GM21381 (cell line): ENCODE measurements at regions not wholly inside any gene's neighbourhood (a gene's known extent, or its start where the extent isn't known, plus 50 kb on each side); places are given as distances from the start of the nearest gene placed in this dataset.

Source experiments
- ATAC-seq: cut with Tn5 transposase; IDR thresholded peaks from one replicate; pipeline ENCODE4 v1.9.1; 2021; ENCODE audit warnings: mild to moderate bottlenecking, moderate library complexity; ENCODE audit not compliant: unreplicated experiment

DNA sequence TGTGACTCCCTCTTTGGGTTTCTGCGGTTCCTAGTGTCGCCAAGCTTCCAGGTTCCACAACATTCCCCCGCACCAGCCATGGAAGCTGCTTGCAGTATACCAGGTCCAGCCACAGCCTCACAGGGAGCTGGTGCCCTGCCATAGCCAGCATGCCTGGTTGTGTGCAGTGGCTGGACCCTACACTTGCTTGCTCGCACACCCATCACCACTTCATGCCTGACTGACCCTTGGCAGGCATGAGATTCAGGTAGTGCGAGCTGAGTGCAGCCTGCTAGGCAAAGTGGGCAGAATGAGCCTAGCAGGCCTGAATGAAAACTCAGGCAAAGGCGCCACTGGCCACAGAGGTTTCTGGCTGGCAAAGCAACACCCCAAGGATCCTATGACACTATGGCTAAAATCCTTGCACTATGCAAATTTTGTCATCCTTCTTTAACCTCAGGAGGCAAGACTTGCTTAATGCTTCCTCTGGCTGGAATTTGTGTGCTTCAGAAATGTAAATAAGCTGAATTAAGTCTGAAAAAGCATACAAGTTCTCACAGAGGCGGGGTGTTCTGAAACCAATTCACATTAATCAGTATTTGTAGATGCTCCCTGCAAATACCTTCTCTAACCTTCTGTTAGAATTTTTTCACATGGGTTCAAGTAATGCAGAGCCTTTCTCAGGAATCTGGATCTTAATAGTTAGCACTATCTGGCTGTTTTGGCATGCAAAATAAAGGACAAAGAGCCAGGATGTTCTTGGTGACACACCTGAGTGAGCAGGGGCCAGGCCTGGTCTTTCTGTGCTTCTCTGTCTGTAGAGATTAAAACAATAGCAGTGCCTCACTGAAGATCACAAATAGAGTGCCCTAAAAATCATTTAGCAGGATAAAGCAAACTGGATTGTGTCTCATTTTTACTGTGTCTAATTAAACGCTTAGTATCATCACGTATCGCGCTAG, 256.9 kb downstream of the GPATCH2 start:
- ATAC-seq = no peak

DNA sequence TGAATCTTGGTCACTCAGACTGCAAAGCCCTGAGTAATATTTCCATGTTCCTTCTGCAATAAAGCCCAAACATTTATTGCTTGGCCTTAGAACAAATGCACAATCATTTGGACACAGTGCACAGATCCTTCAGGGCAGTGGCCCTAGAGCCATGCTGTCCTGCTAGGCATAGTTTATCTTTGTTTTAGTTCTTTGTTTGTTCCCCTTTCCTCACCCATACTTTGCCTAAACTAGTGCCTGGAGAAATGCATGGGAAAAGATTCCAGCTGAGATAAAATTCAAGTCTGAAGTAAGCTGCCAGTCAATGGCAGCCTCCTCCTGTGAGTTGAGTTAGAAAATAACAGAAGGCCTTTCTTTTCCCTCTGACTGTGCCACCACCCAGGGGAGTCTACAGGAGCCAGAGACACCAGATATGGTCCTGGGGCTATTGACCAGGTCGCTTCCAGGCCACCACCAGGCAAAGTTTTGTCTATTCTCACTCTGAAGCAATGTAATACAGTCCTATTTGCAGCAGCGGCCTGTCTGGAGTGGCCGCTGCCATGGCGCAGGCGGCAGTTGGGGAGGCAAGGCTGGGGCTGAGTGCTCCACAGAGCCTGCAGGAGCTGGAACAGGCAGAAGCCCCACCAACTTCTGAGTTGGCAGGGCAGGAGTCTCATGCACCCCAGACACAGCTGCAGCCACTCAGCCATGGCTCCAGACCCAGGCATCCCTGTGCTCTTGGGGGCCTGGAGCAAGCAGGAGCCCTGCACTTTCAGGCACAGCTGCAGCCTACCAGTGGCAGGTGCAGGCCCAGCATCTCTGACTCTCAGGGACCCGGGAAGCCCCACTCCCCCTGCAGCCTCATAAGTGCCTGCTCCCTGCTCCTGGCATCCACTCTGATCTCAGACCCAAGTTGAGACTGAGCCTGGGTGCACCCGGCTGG, 258.6 kb downstream of the GPATCH2 start:
- ATAC-seq = no peak

DNA sequence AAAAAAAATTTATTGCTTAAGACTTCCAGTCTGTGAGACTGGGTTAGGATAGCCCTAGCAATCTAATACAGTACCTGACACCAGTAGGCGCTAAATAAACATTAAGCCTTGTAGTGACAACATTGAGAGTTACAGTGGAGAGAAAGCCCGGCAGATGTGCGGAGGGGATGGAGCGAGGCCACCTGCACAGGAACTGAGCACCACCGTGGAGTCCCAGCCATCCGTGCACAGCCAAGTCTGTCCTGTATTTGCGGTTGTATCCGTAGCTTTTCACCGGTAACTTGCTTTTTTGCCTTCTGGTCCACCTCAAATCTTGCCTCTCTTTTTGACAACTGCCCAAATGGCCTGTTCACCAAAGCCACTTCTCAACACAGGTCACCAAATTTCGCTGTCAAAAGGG, 260.1 kb downstream of the GPATCH2 start:
- no peak for ATAC-seq

DNA sequence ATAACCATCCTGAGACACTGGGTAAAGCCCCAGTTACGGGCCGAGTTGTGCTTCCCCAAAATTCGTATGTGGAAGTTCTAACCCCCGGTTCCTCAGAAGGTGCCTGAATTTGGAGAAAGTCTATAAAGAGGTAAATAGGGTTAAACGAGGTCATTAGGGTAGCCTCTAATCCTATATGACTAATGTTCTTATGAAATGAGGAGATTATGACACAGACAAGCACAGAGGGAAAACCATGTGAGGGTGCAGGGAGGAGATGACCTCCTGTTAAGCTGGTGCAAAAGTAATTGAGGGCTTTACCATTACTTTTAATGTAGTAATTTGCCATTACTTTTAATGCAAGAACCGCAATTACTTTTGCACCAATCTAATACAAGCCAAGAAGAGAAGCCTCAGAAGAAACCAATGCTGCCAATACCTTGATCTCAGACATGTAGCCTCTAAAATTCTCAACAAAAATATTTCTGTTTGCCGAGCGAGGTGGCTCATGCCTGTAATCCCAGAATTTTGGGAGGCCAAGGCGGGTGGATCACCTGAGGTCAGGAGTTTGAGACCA, 260.8 kb downstream of the GPATCH2 start:
- ATAC-seq = no peak

DNA sequence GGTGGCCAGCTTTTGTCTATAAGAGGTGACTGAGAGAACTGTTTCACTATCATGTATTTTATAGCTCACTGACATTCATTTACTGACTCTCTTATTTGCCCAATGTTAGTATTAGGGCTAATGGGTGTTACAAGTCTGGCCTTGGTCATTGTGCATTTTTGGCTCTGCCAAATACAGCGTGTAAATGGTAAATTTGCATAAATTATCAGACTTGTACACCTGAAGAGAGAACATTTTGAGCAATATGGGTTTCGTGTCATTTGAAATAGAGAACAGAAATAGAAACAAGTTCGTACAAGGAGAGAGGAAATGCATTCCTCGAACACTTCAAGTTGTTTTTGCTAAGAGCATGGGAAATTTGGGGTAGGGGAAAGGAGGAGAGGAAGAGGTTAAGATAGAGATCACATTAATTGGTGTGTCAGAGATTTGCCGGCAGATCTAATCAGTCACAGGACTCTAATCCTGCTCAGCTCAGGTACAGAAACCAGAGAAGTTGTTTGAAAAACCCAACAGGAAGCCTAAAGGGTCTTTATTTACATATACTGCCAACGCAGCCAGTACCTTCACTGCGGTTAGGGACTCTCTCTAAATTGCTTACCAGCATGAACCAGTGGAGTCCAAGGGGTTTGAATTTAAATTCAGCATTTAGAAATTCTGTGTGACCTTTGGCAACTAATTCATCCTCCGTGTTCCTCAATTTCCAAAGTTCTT, 261.5 kb downstream of the GPATCH2 start:
- peak; percentile 92 for ATAC-seq

DNA sequence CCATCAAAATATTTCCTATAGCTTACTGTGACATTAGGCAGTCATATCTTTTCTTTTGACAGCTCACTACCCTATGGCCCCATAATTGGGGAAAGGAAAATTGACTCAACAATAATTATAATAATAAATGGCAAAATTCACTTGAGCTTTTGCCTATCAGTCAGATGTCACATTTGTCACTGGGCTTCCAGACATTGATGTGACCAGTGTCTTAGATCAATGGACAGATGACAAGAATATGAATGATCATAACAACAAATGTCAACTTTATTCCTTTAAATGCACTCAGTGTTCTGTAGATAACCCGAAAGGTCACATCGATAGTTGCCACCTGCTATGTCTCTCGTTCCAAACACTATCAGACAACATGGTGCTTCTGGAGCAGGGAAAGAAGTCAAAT, 266.7 kb downstream of the GPATCH2 start:
- no peak for ATAC-seq

DNA sequence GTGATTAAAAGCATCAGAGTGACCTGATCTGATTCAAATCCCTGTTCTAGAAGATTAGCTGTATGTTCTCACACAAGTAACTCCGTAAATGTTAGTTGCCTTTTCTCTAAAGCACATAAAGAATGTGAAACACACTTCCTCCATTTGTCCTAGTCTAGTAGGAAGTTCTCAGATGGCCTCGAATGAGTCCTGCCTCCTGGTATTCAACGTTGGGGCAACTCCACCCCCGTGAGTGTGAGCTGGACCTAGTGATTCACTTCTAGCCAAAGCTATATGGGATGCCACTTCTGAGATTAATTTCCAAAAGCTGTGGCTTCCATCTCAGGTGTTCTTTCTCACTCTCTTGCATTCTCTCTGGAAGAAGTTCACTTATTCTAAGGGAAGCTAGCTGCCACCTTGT, 267.6 kb downstream of the GPATCH2 start:
- ATAC-seq = no peak

DNA sequence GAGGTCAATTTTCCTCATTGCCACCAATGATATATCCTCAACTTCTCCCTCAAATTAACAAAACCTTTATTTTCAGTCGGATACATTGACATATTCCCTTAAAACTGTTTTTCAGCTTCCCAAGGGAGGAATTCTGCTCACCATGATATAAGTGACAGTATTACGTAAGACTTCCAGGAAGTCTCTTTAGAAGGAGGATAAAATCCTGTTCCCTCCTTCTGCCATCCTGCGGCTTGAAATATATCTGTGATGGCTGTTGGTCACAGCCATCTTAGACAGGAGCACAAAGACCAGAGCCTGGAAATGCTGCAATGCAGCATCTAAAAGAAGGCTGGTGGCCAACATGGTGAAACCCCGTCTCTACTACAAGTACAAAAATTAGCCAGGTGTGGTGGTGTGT, 270.4 kb downstream of the GPATCH2 start:
- ATAC-seq = no peak

DNA sequence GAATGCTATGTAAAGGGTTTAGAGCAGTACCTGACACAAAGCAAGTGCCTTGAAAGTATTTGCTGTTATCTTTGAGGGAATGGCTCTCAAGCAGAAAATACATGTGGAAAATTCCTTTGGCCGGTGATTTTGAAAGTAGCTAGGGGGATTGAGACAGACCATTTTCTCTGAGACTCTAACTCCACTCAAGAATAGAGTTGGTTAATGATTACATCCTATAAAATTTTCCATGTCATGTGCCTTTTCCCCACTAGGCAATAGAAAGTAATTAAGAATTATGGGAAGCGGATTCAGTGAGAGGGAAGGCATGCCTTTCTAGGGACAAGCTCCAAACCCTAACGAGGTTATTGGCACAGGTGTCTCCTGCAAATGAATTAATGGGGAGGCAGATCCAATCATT, 276.0 kb downstream of the GPATCH2 start:
- no peak for ATAC-seq

DNA sequence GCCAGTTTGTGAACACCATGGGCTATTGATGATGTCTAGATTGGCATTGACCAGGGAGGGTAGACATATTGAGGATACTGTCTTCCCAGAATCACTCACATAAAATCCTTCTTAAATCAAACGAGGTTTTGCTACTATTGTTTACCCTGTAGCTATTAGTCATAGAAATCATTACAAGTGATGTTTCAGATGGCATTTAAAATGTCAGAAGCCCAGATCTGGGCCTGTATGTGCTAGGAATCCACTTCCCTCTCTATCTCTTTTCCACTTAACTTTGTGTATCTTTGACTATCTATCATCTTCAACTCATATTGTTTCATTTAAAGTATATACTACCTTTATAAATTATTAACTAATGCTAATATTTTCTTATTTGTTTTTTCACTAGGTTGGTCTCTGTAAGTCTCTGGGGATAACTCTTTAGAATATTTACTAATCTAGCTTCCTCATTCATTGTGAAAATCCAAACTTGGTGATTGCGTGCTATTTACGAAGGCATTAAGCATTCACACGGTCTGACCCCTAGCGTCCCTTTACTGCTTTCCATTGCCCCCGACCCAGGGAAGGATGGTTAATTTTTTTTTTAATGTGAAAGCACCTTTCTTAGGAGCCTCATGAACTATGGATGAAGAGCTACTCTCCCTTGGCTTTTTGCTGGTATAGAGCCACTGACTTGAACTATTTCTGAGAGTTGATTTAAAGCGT, 281.8 kb downstream of the GPATCH2 start:
- ATAC-seq = no peak

DNA sequence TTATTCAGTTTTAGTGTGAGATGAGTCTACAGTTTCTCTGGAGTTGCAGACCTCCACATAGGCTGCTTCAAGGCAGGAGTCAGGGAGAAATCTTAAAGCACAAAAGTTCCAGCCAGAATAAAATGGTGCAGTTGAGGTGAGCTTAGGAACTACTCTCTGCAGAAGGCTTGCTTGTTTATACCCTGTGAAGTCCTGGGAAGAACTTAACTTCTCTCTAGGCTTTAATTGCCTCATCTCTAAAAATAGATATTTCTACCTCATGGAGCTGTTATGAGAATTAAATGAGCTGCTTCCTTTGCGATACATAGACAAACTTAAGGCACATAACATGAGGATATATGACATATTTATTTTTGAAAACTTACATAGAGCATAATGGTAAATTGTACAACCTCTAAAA, 286.2 kb downstream of the GPATCH2 start:
- no peak for ATAC-seq

DNA sequence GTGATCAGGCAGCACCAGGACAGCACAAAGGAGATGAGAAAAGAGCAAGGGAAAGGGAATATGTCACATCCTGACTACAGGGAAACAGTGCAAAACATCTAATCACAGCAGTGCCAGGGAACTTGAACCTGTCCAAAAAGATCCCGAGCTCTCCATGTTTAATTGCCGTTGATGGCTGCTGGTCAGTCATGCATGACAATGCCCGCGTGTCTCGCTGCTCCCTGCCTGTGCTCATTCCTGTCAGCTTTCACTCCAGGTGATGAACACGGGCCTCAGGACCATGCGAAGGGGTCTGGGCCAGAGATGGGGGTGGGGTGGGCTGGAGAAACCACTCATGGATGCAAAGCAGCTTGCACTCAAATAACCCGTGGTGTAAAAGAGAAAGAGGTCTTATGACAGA, 287.0 kb downstream of the GPATCH2 start:
- ATAC-seq = no peak

DNA sequence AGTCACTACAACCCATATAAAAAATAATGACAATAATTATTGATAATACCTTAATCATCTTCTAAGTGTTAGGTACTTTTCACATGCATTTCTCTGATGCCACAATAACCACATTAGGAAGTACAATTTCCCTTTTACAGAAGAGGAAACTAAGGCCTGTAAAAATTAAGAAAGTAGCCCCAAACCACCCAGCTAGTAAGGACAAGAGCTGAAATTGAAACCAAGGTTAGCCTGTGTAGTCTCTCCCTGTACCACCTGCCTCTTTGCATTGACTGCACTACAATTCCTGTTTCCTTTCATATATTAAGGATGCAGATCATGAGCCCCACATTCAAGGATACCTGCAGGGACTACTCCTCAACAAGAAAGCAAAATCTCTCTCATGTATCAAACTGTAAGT, 288.8 kb downstream of the GPATCH2 start:
- ATAC-seq = peak; percentile 51

DNA sequence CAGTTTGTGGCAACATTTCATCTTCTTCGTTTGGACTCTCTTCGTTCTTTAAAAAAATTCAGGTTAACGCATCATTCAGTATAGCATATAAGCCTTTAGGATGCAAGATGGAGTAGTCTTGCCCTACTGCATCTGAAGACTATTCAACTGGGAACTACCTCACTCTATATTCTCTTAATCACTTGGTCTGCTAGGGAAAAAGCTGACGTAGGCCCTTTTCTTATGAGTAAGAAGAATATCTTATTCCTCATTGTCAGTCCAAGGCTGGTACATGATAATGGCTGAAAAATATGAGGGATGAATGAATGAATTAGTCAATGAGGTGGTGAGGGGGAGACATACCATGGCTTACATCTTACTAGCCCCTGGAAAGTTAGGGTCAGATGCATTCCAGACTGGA, 294.2 kb downstream of the GPATCH2 start:
- ATAC-seq = no peak

DNA sequence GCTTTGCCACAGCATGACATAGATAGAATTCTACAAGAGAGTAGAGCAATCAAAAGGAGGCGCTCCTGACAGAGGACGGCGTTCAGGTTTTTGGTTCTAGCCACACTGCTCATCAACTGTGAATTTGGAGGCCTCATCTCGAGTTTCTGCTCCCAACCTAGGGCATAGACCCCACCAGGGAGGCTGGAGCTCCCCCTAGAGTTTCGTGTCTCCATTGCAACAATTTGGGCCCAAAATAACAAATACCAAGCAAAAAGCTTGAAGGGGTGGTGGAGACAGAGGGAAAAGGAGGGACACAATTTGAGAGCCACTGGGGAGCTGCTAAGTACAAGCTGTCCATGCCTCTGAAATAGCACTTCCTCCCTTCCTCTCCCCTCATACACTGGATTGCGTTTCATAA, 297.0 kb downstream of the GPATCH2 start:
- no peak for ATAC-seq

DNA sequence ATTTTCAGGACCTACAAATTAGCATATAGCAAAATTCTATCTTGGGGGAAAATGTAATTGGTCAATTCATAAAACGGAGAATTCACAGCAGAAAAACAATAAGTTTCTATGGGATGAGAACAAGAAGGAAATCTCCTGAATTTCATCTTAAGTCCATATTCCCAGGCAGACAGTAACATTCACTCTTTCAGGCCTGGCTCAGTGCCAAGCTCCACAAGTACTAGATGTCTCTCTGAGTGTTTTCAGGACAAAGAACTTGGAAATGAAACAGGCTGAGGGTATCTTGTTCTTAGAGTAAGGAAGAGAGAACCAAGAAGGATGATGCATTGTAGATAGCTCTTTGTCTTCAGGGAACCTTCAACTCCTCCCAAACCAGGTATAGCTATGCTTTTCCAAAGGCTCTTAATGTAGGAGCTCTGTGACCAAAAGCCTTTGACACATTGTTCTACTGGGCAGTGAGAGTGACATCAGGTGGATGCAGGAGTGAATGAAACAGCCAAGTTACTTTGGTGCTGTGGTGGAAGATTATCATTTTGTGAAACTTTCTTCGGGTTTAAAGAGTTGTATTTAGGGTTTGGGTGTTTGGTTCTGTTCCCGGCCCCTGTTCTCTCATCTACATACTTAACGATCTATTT, 298.3 kb downstream of the GPATCH2 start:
- ATAC-seq = no peak

DNA sequence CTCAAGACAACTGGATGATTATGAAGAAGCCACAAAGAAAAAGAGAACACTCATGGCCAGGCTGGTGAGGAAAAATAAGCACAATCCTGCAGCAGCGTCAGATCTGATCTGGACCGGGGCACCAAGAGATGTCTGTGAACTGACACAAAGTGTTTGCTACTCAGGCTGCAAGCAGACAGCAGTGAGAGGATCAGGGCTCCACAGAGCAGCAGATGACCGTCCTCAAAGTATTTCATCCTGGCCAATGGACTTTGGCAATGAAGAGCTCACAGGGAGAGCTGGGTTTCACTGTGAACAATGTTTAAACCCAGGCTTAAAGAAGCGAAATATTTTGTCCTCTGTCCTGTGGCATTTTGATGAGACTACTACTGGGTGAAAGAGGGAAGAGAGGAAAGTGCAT, 299.2 kb downstream of the GPATCH2 start:
- no peak for ATAC-seq

DNA sequence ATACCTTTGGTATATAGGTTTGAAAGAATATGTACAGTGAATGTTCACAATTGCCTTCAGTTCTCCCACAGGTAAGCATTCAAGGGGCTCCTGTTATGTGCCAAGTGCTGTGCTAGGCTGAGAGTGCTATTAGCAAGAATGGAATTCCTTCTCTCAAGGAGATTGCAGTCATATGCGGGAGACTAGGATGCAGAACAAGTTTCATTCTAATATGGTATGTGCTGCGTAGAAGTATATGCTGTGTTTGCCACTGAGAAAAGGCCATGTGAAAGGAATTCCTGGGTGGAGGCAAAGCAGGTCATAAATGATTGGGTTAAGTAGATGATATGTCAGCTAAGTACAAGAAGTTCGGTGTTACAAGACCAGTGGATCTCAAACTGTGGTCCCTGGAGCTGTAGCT, 303.0 kb downstream of the GPATCH2 start:
- ATAC-seq = no peak

DNA sequence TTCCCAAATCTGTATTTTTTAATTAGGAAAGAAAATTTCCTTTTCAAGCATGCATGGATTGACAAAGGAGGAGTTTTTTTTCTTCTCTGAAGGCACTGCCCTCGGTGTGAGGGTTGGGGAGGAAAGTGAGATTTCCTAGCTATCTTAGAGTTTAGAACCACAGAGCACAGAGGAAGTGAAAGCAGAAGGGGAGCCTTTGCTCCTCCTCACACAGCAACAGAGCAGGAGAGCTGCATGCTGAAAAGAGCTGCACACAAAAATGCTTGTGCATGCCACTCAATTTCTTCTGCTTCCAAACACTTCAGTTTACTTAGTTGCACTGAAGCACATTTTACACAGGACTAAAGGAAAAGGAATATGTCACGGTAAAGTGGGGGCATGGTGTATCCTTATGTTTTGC, 308.1 kb downstream of the GPATCH2 start:
- ATAC-seq = peak; percentile 100

DNA sequence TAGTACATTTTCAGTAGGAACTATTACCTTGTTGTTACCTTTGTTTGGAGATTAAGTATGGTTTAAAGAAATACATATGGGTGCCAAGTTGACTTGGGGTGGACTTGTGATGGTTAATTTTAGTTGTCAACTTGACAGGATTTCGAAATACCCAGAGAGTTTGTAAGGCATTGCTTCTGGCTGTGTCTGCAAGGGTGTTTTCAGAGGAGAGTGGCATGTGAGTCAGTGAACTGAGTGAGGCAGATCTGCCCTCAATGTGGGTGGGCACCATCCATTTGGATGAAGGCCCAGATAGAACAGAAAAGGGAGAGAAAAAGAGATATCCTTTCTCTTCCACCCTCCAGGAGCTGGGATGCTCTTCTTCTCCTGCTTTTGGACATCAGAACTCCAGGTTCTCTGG, 315.5 kb downstream of the GPATCH2 start:
- ATAC-seq = no peak
